ENCODE measurements at regions not wholly inside any gene's neighbourhood (a gene's known extent, or its start where the extent isn't known, plus 50 kb on each side); places are given as distances from the start of the nearest gene placed in this dataset.

DNA sequence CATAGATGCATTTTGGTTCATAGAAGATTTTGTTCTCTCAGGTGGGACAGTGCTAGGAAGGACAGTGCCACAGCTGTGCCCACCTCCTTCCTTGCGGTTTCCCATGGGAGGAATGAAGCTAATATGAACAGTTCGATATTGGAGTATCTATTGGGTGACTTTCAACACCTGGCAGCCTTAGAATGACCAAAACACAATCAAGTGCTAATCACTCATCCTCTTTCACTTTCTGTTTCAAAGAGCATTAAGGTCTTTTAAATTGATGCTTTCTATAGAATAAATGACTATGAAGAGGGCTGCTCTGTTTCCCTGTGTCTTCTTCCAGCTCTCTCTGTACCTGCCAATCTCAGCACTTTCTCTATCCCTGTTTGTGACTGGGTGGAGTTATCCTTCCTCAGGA, 784.0 kb downstream of the MRPL39 start:
- TF ChIP-seq, protein P1, sequence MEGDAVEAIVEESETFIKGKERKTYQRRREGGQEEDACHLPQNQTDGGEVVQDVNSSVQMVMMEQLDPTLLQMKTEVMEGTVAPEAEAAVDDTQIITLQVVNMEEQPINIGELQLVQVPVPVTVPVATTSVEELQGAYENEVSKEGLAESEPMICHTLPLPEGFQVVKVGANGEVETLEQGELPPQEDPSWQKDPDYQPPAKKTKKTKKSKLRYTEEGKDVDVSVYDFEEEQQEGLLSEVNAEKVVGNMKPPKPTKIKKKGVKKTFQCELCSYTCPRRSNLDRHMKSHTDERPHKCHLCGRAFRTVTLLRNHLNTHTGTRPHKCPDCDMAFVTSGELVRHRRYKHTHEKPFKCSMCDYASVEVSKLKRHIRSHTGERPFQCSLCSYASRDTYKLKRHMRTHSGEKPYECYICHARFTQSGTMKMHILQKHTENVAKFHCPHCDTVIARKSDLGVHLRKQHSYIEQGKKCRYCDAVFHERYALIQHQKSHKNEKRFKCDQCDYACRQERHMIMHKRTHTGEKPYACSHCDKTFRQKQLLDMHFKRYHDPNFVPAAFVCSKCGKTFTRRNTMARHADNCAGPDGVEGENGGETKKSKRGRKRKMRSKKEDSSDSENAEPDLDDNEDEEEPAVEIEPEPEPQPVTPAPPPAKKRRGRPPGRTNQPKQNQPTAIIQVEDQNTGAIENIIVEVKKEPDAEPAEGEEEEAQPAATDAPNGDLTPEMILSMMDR (IDR thresholded peaks at IDR 0.05) = no peak
- TF ChIP-seq EP300 (IDR thresholded peaks at IDR 0.05) = no peak
- no peak for TF ChIP-seq POLR2A (IDR thresholded peaks at IDR 0.05)
